RWPE2 (cell line): ENCODE measurements at regions not wholly inside any gene's neighbourhood (a gene's known extent, or its start where the extent isn't known, plus 50 kb on each side); places are given as distances from the start of the nearest gene placed in this dataset.

Experiments
- ATAC-seq: fragments of 200-7000 bp; cut with Tn5 transposase; 3 replicates; pipeline ENCODE4 v1.9.1; 2021; ENCODE audit warnings: low read depth
- DNase-seq: peaks from one replicate; pipeline ENCODE4 v3.0.0-alpha.2; 2020; ENCODE audit warnings: low spot score
- H3K27ac ChIP-seq: fragments of 450-650 bp; 2 replicates; pipeline ENCODE4 v1.5.1; 2017; ENCODE audit warnings: mild to moderate bottlenecking; ENCODE audit not compliant: poor library complexity, severe bottlenecking
- H3K27me3 ChIP-seq: fragments of 250-450 bp; sonication (Bioruptor Pico); 2 replicates; pipeline ENCODE4 v1.5.1; 2021; ENCODE audit warnings: mild to moderate bottlenecking, moderate library complexity; ENCODE audit not compliant: insufficient read depth, poor library complexity, severe bottlenecking
- H3K36me3 ChIP-seq: fragments of 250-450 bp; sonication (Bioruptor Pico); 2 replicates; pipeline ENCODE4 v1.5.1; 2020; ENCODE audit warnings: low read depth, mild to moderate bottlenecking, moderate library complexity
- H3K4me1 ChIP-seq: fragments of 250-450 bp; sonication (Bioruptor Pico); 2 replicates; pipeline ENCODE4 v1.5.1; 2021; ENCODE audit warnings: mild to moderate bottlenecking, moderate library complexity; ENCODE audit not compliant: insufficient read depth, poor library complexity, severe bottlenecking
- H3K4me3 ChIP-seq: fragments of 250-450 bp; sonication (Bioruptor Pico); 2 replicates; pipeline ENCODE4 v1.5.1; 2021; ENCODE audit warnings: mild to moderate bottlenecking, moderate library complexity; ENCODE audit not compliant: severe bottlenecking
- H3K9me3 ChIP-seq: fragments of 250-450 bp; sonication (Bioruptor Pico); 2 replicates; pipeline ENCODE4 v1.5.1; 2021; ENCODE audit warnings: mild to moderate bottlenecking, moderate library complexity; ENCODE audit not compliant: severe bottlenecking
- TF ChIP-seq, protein P1 (sequence below): fragments of 450-650 bp; IDR thresholded peaks from one replicate; pipeline ENCODE4 v1.5.1; 2017; ENCODE audit warnings: mild to moderate bottlenecking, moderate library complexity; ENCODE audit not compliant: poor library complexity, severe bottlenecking

DNA sequence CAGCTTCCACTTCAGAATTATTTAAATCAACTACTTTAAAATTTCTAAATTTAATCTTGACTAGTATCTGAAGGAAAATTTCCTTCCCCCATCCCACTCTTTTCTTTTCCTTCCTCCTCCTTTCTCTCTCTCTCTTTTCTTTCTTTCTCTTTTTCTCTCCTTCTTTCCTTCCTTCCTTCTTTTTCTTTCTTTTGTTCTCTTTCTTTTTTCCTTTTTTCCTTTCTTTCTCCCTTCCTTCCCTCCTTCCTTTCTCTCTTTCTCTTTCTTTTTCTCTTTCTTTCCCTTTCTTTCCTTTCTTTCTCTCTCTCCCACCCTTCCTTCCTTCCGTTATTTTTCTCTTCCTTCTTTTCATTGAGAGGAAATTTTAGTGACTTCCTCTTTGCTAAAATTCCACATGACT is 132.0 kb upstream of the CDH19 start:
- DNase-seq (no peak), ATAC-seq (no peak)
- H3K27ac ChIP-seq: no peak overlapping the region
- no peaks in the 10 kb centered on the region for H3K4me1 ChIP-seq
- TF ChIP-seq, protein P1, sequence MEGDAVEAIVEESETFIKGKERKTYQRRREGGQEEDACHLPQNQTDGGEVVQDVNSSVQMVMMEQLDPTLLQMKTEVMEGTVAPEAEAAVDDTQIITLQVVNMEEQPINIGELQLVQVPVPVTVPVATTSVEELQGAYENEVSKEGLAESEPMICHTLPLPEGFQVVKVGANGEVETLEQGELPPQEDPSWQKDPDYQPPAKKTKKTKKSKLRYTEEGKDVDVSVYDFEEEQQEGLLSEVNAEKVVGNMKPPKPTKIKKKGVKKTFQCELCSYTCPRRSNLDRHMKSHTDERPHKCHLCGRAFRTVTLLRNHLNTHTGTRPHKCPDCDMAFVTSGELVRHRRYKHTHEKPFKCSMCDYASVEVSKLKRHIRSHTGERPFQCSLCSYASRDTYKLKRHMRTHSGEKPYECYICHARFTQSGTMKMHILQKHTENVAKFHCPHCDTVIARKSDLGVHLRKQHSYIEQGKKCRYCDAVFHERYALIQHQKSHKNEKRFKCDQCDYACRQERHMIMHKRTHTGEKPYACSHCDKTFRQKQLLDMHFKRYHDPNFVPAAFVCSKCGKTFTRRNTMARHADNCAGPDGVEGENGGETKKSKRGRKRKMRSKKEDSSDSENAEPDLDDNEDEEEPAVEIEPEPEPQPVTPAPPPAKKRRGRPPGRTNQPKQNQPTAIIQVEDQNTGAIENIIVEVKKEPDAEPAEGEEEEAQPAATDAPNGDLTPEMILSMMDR: no peak
- H3K9me3 ChIP-seq: no peaks in the 10 kb centered on the region
- H3K36me3 ChIP-seq: no peaks in the 10 kb centered on the region
- no peak overlapping the region for H3K4me3 ChIP-seq
- H3K27me3 ChIP-seq: no peaks in the 10 kb centered on the region

DNA sequence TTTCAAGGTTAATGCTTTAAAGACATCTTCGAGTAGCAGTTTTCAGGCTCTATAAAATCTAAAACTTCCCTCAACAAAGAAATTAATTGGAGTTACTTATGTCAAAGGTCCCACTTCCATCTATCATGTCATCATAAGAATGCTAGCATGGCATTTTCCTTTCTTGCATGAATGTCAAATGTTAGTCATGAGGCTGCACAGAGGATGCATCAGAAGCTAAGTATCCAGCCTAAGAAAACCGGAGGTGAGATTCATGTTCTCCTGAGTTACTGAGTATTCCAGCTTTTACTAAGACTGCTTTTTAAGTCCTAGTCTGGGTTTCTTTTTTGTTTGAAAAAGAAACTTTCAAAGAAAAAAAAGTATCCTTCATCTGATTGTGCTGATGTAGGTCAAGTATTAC is 130.6 kb upstream of the CDH19 start:
- Histone ChIP-seq H3K4me3 (no peak overlapping the region), H3K9me3 (no peaks in the 10 kb centered on the region), H3K27me3 (no peaks in the 10 kb centered on the region), H3K4me1 (no peaks in the 10 kb centered on the region), H3K36me3 (no peaks in the 10 kb centered on the region), H3K27ac (no peak overlapping the region)
- DNase-seq (no peak), ATAC-seq (no peak)
- TF ChIP-seq, protein P1: no peak

- Histone ChIP-seq H3K27me3 (no peaks in the 10 kb centered on the region), H3K36me3 (no peaks in the 10 kb centered on the region), H3K27ac (no peak overlapping the region), H3K4me3 (no peak overlapping the region), H3K4me1 (no peaks in the 10 kb centered on the region), H3K9me3 (no peaks in the 10 kb centered on the region)
- TF ChIP-seq, protein P1: no peak
- DNase-seq: no peak
- no peak for ATAC-seq
Observed at GRCh38 chr18:66731890-66732289, 128.0 kb upstream of the CDH19 start.

GRCh38 chr18:66729442-66730239 is 125.8 kb upstream of the CDH19 start:
- Histone ChIP-seq H3K27ac (no peak overlapping the region), H3K36me3 (no peaks in the 10 kb centered on the region), H3K4me3 (no peak overlapping the region), H3K27me3 (no peaks in the 10 kb centered on the region), H3K9me3 (no peaks in the 10 kb centered on the region), H3K4me1 (no peaks in the 10 kb centered on the region)
- DNase-seq (no peak), ATAC-seq (no peak)
- TF ChIP-seq, protein P1: no peak

DNA sequence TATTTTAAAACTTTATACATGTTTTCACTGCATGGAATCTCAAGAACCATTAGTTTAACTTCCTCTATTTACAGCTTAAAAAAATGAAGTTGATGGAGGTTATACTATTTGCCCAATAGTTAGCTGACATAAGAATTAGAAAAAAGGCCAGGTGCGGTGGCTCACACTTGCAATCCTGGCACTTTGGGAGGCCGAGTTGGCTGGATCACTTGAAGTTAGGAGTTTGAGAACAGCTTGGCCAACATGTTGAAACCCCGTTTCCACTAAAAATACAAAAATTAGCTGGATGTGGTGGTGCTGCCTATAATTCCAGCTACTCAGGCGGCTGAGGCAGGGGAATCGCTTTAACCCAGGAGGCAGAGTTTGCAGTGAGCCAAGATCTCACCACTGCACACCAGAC is 125.1 kb upstream of the CDH19 start:
- Histone ChIP-seq H3K36me3 (no peaks in the 10 kb centered on the region), H3K4me3 (no peak overlapping the region), H3K9me3 (no peaks in the 10 kb centered on the region), H3K27me3 (no peaks in the 10 kb centered on the region), H3K27ac (no peak overlapping the region), H3K4me1 (no peaks in the 10 kb centered on the region)
- ATAC-seq: no peak
- no peak for DNase-seq
- TF ChIP-seq, protein P1: no peak
